Chondrocyte (in vitro differentiated cells): ENCODE measurements at regions not wholly inside any gene's neighbourhood (a gene's known extent, or its start where the extent isn't known, plus 50 kb on each side); places are given as distances from the start of the nearest gene placed in this dataset.
"Not testable (repeated sequence)": the region's sequence is repeated elsewhere in the genome, so short reads cannot be mapped to it uniquely, and the experiment has no call there.

Source experiments
- DNase-seq: peaks from one replicate; pipeline ENCODE4 v3.0.0; 2021; ENCODE audit warnings: mixed read lengths, low spot score
- H3K27ac Mint-ChIP-seq: one replicate; pipeline ENCODE4 v1.8.0; 2021; ENCODE audit warnings: mild to moderate bottlenecking, moderate library complexity, mixed read lengths; ENCODE audit not compliant: unreplicated experiment
- H3K27me3 Mint-ChIP-seq: 2 replicates; pipeline ENCODE4 v1.8.0; 2021; ENCODE audit warnings: low read depth, mixed read lengths
- H3K36me3 Mint-ChIP-seq: 2 replicates; pipeline ENCODE4 v1.8.0; 2021; ENCODE audit warnings: low read depth, mixed read lengths
- H3K4me1 Mint-ChIP-seq: 2 replicates; pipeline ENCODE4 v1.8.0; 2021; ENCODE audit warnings: low read depth, mild to moderate bottlenecking, mixed read lengths
- H3K4me3 Mint-ChIP-seq: one replicate; pipeline ENCODE4 v1.8.0; 2021; ENCODE audit warnings: mild to moderate bottlenecking, moderate library complexity, mixed read lengths; ENCODE audit not compliant: unreplicated experiment
- H3K9me3 Mint-ChIP-seq: 2 replicates; pipeline ENCODE4 v1.8.0; 2021; ENCODE audit warnings: low read depth, mixed read lengths
- TF ChIP-seq, protein P1 (sequence below): fragments of 200-600 bp; sonication (generic); IDR thresholded peaks from 2 replicates; pipeline ENCODE4 v1.5.0; 2021; ENCODE audit warnings: antibody characterized with exemption, mild to moderate bottlenecking, moderate library complexity

DNA sequence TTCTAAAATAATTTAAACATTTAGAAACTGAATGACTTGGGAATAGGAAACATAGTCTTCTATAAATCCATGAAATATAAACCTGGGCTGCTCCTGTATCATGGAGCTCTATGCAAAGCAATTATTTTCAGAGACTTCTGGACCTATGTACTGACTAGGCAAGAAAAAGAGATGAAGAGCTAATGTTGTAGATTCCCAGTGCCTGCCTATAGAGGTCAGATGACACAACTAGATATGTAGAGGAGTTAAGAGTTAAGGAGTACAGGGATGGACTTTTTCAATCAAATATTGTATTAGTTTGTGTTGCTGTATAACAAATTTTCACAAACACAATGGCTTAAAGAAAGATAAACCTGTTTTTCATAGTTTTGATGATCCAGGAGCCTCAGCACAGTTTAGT lies 1434.5 kb downstream of the KCNT2 start:
- Mint-ChIP-seq H3K36me3 (no peaks in the 10 kb centered on the region), H3K27ac (no peak overlapping the region), H3K9me3 (peaks cover 4% of the 10 kb centered on the region), H3K4me1 (no peaks in the 10 kb centered on the region), H3K4me3 (no peak overlapping the region), H3K27me3 (no peaks in the 10 kb centered on the region)
- no peak for DNase-seq
- TF ChIP-seq, protein P1, sequence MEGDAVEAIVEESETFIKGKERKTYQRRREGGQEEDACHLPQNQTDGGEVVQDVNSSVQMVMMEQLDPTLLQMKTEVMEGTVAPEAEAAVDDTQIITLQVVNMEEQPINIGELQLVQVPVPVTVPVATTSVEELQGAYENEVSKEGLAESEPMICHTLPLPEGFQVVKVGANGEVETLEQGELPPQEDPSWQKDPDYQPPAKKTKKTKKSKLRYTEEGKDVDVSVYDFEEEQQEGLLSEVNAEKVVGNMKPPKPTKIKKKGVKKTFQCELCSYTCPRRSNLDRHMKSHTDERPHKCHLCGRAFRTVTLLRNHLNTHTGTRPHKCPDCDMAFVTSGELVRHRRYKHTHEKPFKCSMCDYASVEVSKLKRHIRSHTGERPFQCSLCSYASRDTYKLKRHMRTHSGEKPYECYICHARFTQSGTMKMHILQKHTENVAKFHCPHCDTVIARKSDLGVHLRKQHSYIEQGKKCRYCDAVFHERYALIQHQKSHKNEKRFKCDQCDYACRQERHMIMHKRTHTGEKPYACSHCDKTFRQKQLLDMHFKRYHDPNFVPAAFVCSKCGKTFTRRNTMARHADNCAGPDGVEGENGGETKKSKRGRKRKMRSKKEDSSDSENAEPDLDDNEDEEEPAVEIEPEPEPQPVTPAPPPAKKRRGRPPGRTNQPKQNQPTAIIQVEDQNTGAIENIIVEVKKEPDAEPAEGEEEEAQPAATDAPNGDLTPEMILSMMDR = no peak

DNA sequence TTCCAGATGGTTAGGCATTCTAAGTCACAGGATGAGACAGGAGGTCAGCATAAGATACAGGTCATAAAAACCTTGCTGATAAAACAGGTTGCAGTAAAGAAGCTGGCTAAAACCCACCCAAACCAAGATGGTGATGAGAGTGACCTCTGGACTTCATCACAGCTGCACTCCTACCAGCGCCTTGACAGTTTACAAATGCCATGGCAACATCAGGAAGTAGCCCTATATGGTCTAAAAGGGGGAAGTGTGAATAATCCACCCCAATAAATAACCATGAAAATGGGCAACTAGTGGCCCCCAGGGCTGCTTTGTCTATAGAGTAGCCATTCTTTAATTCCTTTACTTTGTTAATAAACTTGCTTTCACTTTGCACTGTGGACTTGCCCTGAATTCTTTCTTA lies 1448.4 kb downstream of the KCNT2 start:
- H3K36me3 Mint-ChIP-seq, H3K9me3 Mint-ChIP-seq, H3K27me3 Mint-ChIP-seq, H3K4me3 Mint-ChIP-seq, DNase-seq, H3K4me1 Mint-ChIP-seq, H3K27ac Mint-ChIP-seq: not testable (repeated sequence)

DNA sequence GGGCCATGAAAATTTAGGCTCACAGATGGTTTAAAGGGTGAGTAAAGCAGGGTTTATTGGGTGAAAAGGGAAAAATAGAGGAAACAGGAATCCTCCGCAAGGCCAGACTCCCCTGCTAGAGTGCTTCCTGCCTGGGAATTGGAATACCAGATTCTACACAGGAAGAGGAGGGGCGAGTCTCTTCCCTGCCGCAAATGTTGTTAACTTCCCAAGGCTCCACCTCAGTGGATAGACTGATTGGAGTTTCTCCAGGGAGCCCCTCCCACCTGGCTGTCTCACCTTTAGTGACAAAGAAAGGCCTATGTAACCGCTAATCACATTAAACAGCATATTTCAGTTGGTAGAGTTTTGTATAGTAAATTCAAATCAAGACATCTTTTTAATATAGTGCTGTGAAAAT lies 1450.1 kb downstream of the KCNT2 start:
- TF ChIP-seq, protein P1 = no peak
- no peaks in the 10 kb centered on the region for H3K9me3 Mint-ChIP-seq
- no peaks in the 10 kb centered on the region for H3K36me3 Mint-ChIP-seq
- no peak overlapping the region for H3K4me3 Mint-ChIP-seq
- H3K4me1 Mint-ChIP-seq = no peaks in the 10 kb centered on the region
- H3K27ac Mint-ChIP-seq = no peak overlapping the region
- H3K27me3 Mint-ChIP-seq = no peaks in the 10 kb centered on the region
- DNase-seq = no peak

DNA sequence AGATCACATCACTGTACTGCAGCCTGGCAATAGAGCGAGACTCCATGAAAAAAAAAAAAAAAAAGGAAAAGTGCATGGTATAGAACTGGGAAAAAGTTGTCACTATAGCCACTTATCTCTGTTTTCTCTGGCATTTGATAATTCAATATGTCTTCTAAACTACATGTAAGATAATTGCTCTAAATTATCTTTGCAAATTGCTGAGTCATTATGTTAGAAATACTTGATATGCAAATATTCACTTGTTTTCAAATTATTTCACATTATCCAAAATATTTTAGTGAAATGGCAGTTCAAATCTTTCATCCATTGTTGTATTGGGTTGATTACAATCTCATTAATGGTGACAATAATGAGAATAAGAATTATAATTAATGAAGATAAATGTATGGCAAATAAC lies 1455.1 kb downstream of the KCNT2 start:
- Mint-ChIP-seq H3K27ac (no peak overlapping the region), H3K27me3 (no peaks in the 10 kb centered on the region)

DNA sequence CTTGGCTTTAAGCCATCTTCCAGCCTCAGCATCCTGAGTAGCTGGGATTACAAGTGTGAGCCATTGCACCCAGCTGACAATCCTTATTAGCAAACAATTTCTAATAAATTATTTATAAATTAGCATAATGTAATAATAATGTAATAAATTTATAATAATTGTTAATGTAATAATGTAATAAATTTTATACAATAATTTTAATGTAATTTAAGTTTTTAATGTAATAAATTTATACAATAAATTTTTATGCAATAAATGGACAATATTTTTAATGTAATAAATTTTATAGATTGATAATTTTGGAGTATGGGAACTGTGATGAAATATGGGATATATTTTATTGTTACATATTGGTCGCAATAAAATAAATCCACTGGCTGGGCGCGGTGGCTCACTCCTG lies 1457.5 kb downstream of the KCNT2 start:
- H3K36me3 Mint-ChIP-seq = no peaks in the 10 kb centered on the region

More for the DNA sequence above, 1455.1 kb downstream of the KCNT2 start:
- Mint-ChIP-seq H3K9me3 (no peaks in the 10 kb centered on the region), H3K4me3 (no peak overlapping the region), H3K4me1 (no peaks in the 10 kb centered on the region), H3K36me3 (no peaks in the 10 kb centered on the region)
- DNase-seq = no peak
- TF ChIP-seq, protein P1 = no peak

DNA sequence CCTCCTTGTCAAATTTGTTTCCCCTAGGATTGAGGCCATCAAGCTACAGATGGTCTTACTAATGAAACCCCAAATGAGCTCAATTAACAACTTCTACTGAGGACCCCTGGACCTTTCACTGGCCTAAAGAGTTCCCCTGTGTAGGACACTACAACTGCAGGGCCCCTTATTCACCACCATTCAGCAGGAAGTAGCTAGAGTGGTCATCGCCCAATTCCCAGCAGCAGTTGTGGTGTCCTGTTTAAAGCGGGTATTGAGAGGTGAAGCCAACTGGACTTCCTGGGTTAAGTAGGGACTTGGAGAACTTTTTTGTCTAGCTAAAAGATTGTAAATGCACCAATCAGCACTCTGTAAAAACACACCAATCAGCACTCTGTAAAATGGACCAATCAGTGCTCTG lies 1466.9 kb downstream of the KCNT2 start:
- Mint-ChIP-seq H3K4me3 (no peak overlapping the region), H3K27ac (no peak overlapping the region), H3K27me3 (no peaks in the 10 kb centered on the region), H3K4me1 (no peaks in the 10 kb centered on the region), H3K9me3 (peaks cover 20% of the 10 kb centered on the region), H3K36me3 (no peaks in the 10 kb centered on the region)
- no peak for DNase-seq
- TF ChIP-seq, protein P1 = no peak

More for the DNA sequence above, 1457.5 kb downstream of the KCNT2 start:
- Mint-ChIP-seq H3K27ac (no peak overlapping the region), H3K9me3 (no peaks in the 10 kb centered on the region), H3K27me3 (no peaks in the 10 kb centered on the region), H3K4me1 (no peaks in the 10 kb centered on the region), H3K4me3 (no peak overlapping the region)
- TF ChIP-seq, protein P1 = no peak
- no peak for DNase-seq
